Peyer's patch (tissue), 4 donors: ENCODE measurements at regions not wholly inside any gene's neighbourhood (a gene's known extent, or its start where the extent isn't known, plus 50 kb on each side); places are given as distances from the start of the nearest gene placed in this dataset.

Experiments
- DNase-seq, 3 donors: peaks; one replicate each; pipeline ENCODE4 v3.0.0-alpha.2; 2017 to 2019
- H3K27ac ChIP-seq, 4 donors: fragments of 200-600 bp; sonication (generic); one replicate each; pipeline ENCODE4 v1.5.1; 2016 to 2019
- H3K27me3 ChIP-seq, 2 donors: fragments of 200-600 bp; sonication (generic); one replicate each; pipeline ENCODE4 v1.5.1; 2019
- H3K36me3 ChIP-seq, 3 donors: fragments of 200-600 bp; sonication (generic); one replicate each; pipeline ENCODE4 v1.5.1; 2016 to 2019
- H3K4me1 ChIP-seq, 4 donors: fragments of 200-600 bp; sonication (generic); one replicate each; pipeline ENCODE4 v1.5.1; 2016 to 2019
- H3K4me3 ChIP-seq, 4 donors: fragments of 200-600 bp; sonication (generic); 1 replicate in 3 of 4; 2 replicates in 1 of 4; pipeline ENCODE4 v1.5.1; 2016 to 2019; ENCODE audit warnings: mild to moderate bottlenecking in 1 of 4
- H3K9me3 ChIP-seq, 4 donors: fragments of 200-600 bp; sonication (generic); one replicate each; pipeline ENCODE4 v1.5.1; 2016 to 2019; ENCODE audit warnings: mild to moderate bottlenecking in 1 of 4
- CTCF ChIP-seq, 6 experiments: fragments of 450-650 bp in 4 of 6; fragments of 200-600 bp in 2 of 6; sonication (generic) in 1 of 6; IDR thresholded peaks; one replicate each; pipeline ENCODE4 v1.5.1; 2017 to 2019; ENCODE audit warnings: antibody characterized with exemption in 6 of 6, mild to moderate bottlenecking in 3 of 6, moderate library complexity in 1 of 6
- POLR2A ChIP-seq, 2 donors: fragments of 450-650 bp; IDR thresholded peaks; one replicate each; pipeline ENCODE4 v1.5.1; 2017; ENCODE audit warnings: antibody characterized with exemption in 2 of 2, mild to moderate bottlenecking in 2 of 2, moderate library complexity in 2 of 2

GRCh38 chr7:46960970-46961369 lies 620.9 kb downstream of the TNS3 start:
- no peak overlapping the region for H3K27ac ChIP-seq
- no peaks in the 10 kb centered on the region for H3K27me3 ChIP-seq
- no peak for TF ChIP-seq POLR2A (IDR thresholded peaks at IDR 0.05)
- TF ChIP-seq CTCF (IDR thresholded peaks at IDR 0.05) = no peak
- no peaks in the 10 kb centered on the region for H3K4me1 ChIP-seq
- peaks cover 0 to 5% (median 0%) of the 10 kb centered on the region in 4 donors for H3K9me3 ChIP-seq
- no peak for DNase-seq
- H3K36me3 ChIP-seq = no peaks in the 10 kb centered on the region
- no peak overlapping the region for H3K4me3 ChIP-seq

- no peaks in the 10 kb centered on the region for H3K9me3 ChIP-seq
- H3K27me3 ChIP-seq = no peaks in the 10 kb centered on the region
- H3K4me3 ChIP-seq = no peak overlapping the region
- no peak overlapping the region for H3K27ac ChIP-seq
- TF ChIP-seq CTCF (IDR thresholded peaks at IDR 0.05) (no peak), POLR2A (IDR thresholded peaks at IDR 0.05) (no peak)
- H3K4me1 ChIP-seq = no peaks in the 10 kb centered on the region
- no peak for DNase-seq
- H3K36me3 ChIP-seq = no peaks in the 10 kb centered on the region
Observed at GRCh38 chr7:46957195-46957594, 624.7 kb downstream of the TNS3 start.

- no peak overlapping the region for H3K27ac ChIP-seq
- no peaks in the 10 kb centered on the region for H3K36me3 ChIP-seq
- no peaks in the 10 kb centered on the region for H3K9me3 ChIP-seq
- H3K27me3 ChIP-seq = no peaks in the 10 kb centered on the region
- H3K4me3 ChIP-seq = no peak overlapping the region
- DNase-seq = no peak
- TF ChIP-seq CTCF (IDR thresholded peaks at IDR 0.05) (no peak), POLR2A (IDR thresholded peaks at IDR 0.05) (no peak)
- no peaks in the 10 kb centered on the region for H3K4me1 ChIP-seq
Observed at GRCh38 chr7:46955531-46955930, 626.4 kb downstream of the TNS3 start.

GRCh38 chr7:46954181-46954580 lies 627.7 kb downstream of the TNS3 start:
- H3K27me3 ChIP-seq = no peaks in the 10 kb centered on the region
- no peak for TF ChIP-seq CTCF (IDR thresholded peaks at IDR 0.05)
- TF ChIP-seq POLR2A (IDR thresholded peaks at IDR 0.05) = no peak
- no peak overlapping the region for H3K4me3 ChIP-seq
- H3K27ac ChIP-seq = no peak overlapping the region
- no peaks in the 10 kb centered on the region for H3K36me3 ChIP-seq
- no peak for DNase-seq
- H3K9me3 ChIP-seq = no peaks in the 10 kb centered on the region
- H3K4me1 ChIP-seq = no peaks in the 10 kb centered on the region

GRCh38 chr7:46953008-46953407 lies 628.9 kb downstream of the TNS3 start:
- Histone ChIP-seq H3K4me3 (no peak overlapping the region), H3K27ac (no peak overlapping the region), H3K4me1 (no peaks in the 10 kb centered on the region), H3K27me3 (no peaks in the 10 kb centered on the region), H3K9me3 (no peaks in the 10 kb centered on the region), H3K36me3 (no peaks in the 10 kb centered on the region)
- TF ChIP-seq POLR2A (IDR thresholded peaks at IDR 0.05) (no peak), CTCF (IDR thresholded peaks at IDR 0.05) (no peak)
- no peak for DNase-seq

GRCh38 chr7:46949270-46949931 lies 632.5 kb downstream of the TNS3 start:
- no peak overlapping the region for H3K27ac ChIP-seq
- no peaks in the 10 kb centered on the region for H3K36me3 ChIP-seq
- no peaks in the 10 kb centered on the region for H3K27me3 ChIP-seq
- no peaks in the 10 kb centered on the region for H3K9me3 ChIP-seq
- H3K4me1 ChIP-seq = no peaks in the 10 kb centered on the region
- H3K4me3 ChIP-seq = no peak overlapping the region
- TF ChIP-seq POLR2A (IDR thresholded peaks at IDR 0.05) (no peak), CTCF (IDR thresholded peaks at IDR 0.05) (no peak)
- no peak for DNase-seq
